ENCODE measurements at regions not wholly inside any gene's neighbourhood (a gene's known extent, or its start where the extent isn't known, plus 50 kb on each side); places are given as distances from the start of the nearest gene placed in this dataset.

GRCh38 chr21:14751602-14752344, 205.7 kb upstream of the SAMSN1 start:
- intact Hi-C loops (cut with DNase I): no loop called here
- Histone ChIP-seq H3K27ac (no peak overlapping the region), H3K4me1 (ENCODE audit: insufficient read depth) (no peaks in the 10 kb centered on the region), H3K27me3 (no peaks in the 10 kb centered on the region), H3K4me3 (no peak overlapping the region), H3K36me3 (no peaks in the 10 kb centered on the region), H3K9me3 (no peaks in the 10 kb centered on the region)
- no peak for DNase-seq
- no peak for TF ChIP-seq POLR2A (IDR thresholded peaks at IDR 0.05)
- no peak for TF ChIP-seq CTCF (IDR thresholded peaks at IDR 0.05)
- no peak for TF ChIP-seq EP300 (IDR thresholded peaks at IDR 0.05)
- 62 to 74% (median 71%) methylated on average over 2 of the region's 2 CpGs for WGBS, 3 donors

- WGBS, 3 donors: 79 to 83% (median 83%) methylated on average over 3 of the region's 3 CpGs
- Histone ChIP-seq H3K9me3 (no peaks in the 10 kb centered on the region), H3K27ac (no peak overlapping the region), H3K4me3 (no peak overlapping the region), H3K27me3 (no peaks in the 10 kb centered on the region), H3K36me3 (no peaks in the 10 kb centered on the region), H3K4me1 (ENCODE audit: insufficient read depth) (no peaks in the 10 kb centered on the region)
- intact Hi-C loops (cut with DNase I): no loop called here
- DNase-seq: no peak
- TF ChIP-seq CTCF (IDR thresholded peaks at IDR 0.05): no peak
- TF ChIP-seq EP300 (IDR thresholded peaks at IDR 0.05): no peak
- TF ChIP-seq POLR2A (IDR thresholded peaks at IDR 0.05): no peak
These were observed 204.9 kb upstream of the SAMSN1 start for GRCh38 chr21:14751011-14751410.

GRCh38 chr21:14750041-14750440, 203.9 kb upstream of the SAMSN1 start:
- Histone ChIP-seq H3K9me3 (no peaks in the 10 kb centered on the region), H3K36me3 (no peaks in the 10 kb centered on the region), H3K4me3 (no peak overlapping the region), H3K27ac (no peak overlapping the region), H3K27me3 (no peaks in the 10 kb centered on the region), H3K4me1 (ENCODE audit: insufficient read depth) (no peaks in the 10 kb centered on the region)
- DNase-seq: no peak
- intact Hi-C loops (cut with DNase I): no loop called here
- TF ChIP-seq CTCF (IDR thresholded peaks at IDR 0.05) (no peak), EP300 (IDR thresholded peaks at IDR 0.05) (no peak), POLR2A (IDR thresholded peaks at IDR 0.05) (no peak)

GRCh38 chr21:14748662-14749061, 202.5 kb upstream of the SAMSN1 start:
- intact Hi-C loops (cut with DNase I): no loop called here
- 83 to 89% (median 85%) methylated on average over 2 of the region's 2 CpGs for WGBS, 3 donors
- TF ChIP-seq EP300 (IDR thresholded peaks at IDR 0.05) (no peak), POLR2A (IDR thresholded peaks at IDR 0.05) (no peak), CTCF (IDR thresholded peaks at IDR 0.05) (no peak)

More at GRCh38 chr21:14748662-14749061, 202.5 kb upstream of the SAMSN1 start:
- no peak overlapping the region for H3K4me3 ChIP-seq
- H3K9me3 ChIP-seq: no peaks in the 10 kb centered on the region
- H3K27ac ChIP-seq: no peak overlapping the region
- no peaks in the 10 kb centered on the region for H3K36me3 ChIP-seq
- no peaks in the 10 kb centered on the region for H3K27me3 ChIP-seq
- DNase-seq: no peak
- H3K4me1 ChIP-seq (ENCODE audit: insufficient read depth): no peaks in the 10 kb centered on the region
